ENCODE measurements at regions not wholly inside any gene's neighbourhood (a gene's known extent, or its start where the extent isn't known, plus 50 kb on each side); places are given as distances from the start of the nearest gene placed in this dataset.

- DNase-seq (ENCODE audit: low read depth in 2 of 2) = no peak
Measured at GRCh38 chr10:128614016-128614605, 487.9 kb upstream of the MKI67 start.

- no peak for DNase-seq (ENCODE audit: low read depth in 2 of 2)
Measured at GRCh38 chr10:128614802-128615553, 488.8 kb upstream of the MKI67 start.

GRCh38 chr10:128617532-128617931 lies 491.3 kb upstream of the MKI67 start:
- no peak for DNase-seq (ENCODE audit: low read depth in 2 of 2)

- no peak for DNase-seq (ENCODE audit: low read depth in 2 of 2)
Measured at GRCh38 chr10:128622706-128623105, 496.5 kb upstream of the MKI67 start.

- no peak for DNase-seq (ENCODE audit: low read depth in 2 of 2)
Measured at GRCh38 chr10:128623776-128624175, 497.6 kb upstream of the MKI67 start.

GRCh38 chr10:128624656-128625530 lies 498.7 kb upstream of the MKI67 start:
- DNase-seq (ENCODE audit: low read depth in 2 of 2) = no peak

GRCh38 chr10:128625926-128626325 lies 499.7 kb upstream of the MKI67 start:
- DNase-seq (ENCODE audit: low read depth in 2 of 2) = no peak

GRCh38 chr10:128626397-128627000 lies 500.3 kb upstream of the MKI67 start:
- DNase-seq (ENCODE audit: low read depth in 2 of 2) = no peak

GRCh38 chr10:128627811-128628210 lies 501.6 kb upstream of the MKI67 start:
- no peak for DNase-seq (ENCODE audit: low read depth in 2 of 2)

GRCh38 chr10:128628252-128628651 lies 502.0 kb upstream of the MKI67 start:
- no peak for DNase-seq (ENCODE audit: low read depth in 2 of 2)

- DNase-seq (ENCODE audit: low read depth in 2 of 2) = no peak
Measured at GRCh38 chr10:128629111-128630096, 503.2 kb upstream of the MKI67 start.

GRCh38 chr10:128630787-128631252 lies 504.6 kb upstream of the MKI67 start:
- DNase-seq (ENCODE audit: low read depth in 2 of 2) = no peak

- no peak for DNase-seq (ENCODE audit: low read depth in 2 of 2)
Measured at GRCh38 chr10:128631801-128632241, 505.6 kb upstream of the MKI67 start.

- DNase-seq (ENCODE audit: low read depth in 2 of 2) = no peak
Measured at GRCh38 chr10:128632694-128633093, 506.5 kb upstream of the MKI67 start.

GRCh38 chr10:128633864-128634540 lies 507.8 kb upstream of the MKI67 start:
- DNase-seq (ENCODE audit: low read depth in 2 of 2) = no peak

- no peak for DNase-seq (ENCODE audit: low read depth in 2 of 2)
Measured at GRCh38 chr10:128642023-128642422, 515.8 kb upstream of the MKI67 start.

GRCh38 chr10:128642502-128642901 lies 516.3 kb upstream of the MKI67 start:
- DNase-seq (ENCODE audit: low read depth in 2 of 2) = no peak

GRCh38 chr10:128643658-128644057 lies 517.4 kb upstream of the MKI67 start:
- no peak for DNase-seq (ENCODE audit: low read depth in 2 of 2)

- no peak for DNase-seq (ENCODE audit: low read depth in 2 of 2)
Measured at GRCh38 chr10:128645486-128645885, 519.3 kb upstream of the MKI67 start.

GRCh38 chr10:128646956-128647355 lies 520.7 kb upstream of the MKI67 start:
- DNase-seq (ENCODE audit: low read depth in 2 of 2) = no peak

Data from stimulated activated CD8-positive, alpha-beta memory T cell treated with anti-CD3 and anti-CD28 coated beads, Interleukin-7, amount 100 ng/mL, for 1 hour (primary cell).